Cardiac muscle cell (in vitro differentiated cells and primary cell): ENCODE measurements at regions not wholly inside any gene's neighbourhood (a gene's known extent, or its start where the extent isn't known, plus 50 kb on each side); places are given as distances from the start of the nearest gene placed in this dataset.
"Not testable (repeated sequence)": the region's sequence is repeated elsewhere in the genome, so short reads cannot be mapped to it uniquely, and the experiment has no call there.

Source experiments
- DNase-seq, 2 donors: peaks; one replicate each; pipeline versions ENCODE4 v3.0.0 to v3.0.0-alpha.2; 2010 to 2017; ENCODE audit warnings: low read depth in 1 of 2, low spot score in 1 of 2
- H3K27ac ChIP-seq: fragments of 200-600 bp; sonication (generic); 2 replicates; pipeline ENCODE4 v1.5.1; 2016
- H3K27me3 ChIP-seq: fragments of 200-600 bp; sonication (generic); 2 replicates; pipeline ENCODE4 v1.6.0; 2016; ENCODE audit warnings: control low read depth
- H3K36me3 ChIP-seq: fragments of 200-600 bp; sonication (generic); 2 replicates; pipeline ENCODE4 v1.5.1; 2016; ENCODE audit warnings: control low read depth
- H3K4me1 ChIP-seq: fragments of 200-600 bp; sonication (generic); 2 replicates; pipeline ENCODE4 v1.8.1; 2017; ENCODE audit warnings: low read depth, mild to moderate bottlenecking, mixed run types
- H3K4me3 ChIP-seq: fragments of 200-600 bp; sonication (generic); 2 replicates; pipeline ENCODE4 v1.5.1; 2016; ENCODE audit warnings: mild to moderate bottlenecking
- H3K9me3 ChIP-seq: fragments of 200-600 bp; sonication (generic); 2 replicates; pipeline ENCODE4 v1.5.1; 2017; ENCODE audit warnings: low read depth, mild to moderate bottlenecking, control low read depth
- CTCF ChIP-seq: IDR thresholded peaks from 2 replicates; pipeline ENCODE4 v1.5.1; 2012; ENCODE audit warnings: low read depth, mild to moderate bottlenecking, low read length

DNA sequence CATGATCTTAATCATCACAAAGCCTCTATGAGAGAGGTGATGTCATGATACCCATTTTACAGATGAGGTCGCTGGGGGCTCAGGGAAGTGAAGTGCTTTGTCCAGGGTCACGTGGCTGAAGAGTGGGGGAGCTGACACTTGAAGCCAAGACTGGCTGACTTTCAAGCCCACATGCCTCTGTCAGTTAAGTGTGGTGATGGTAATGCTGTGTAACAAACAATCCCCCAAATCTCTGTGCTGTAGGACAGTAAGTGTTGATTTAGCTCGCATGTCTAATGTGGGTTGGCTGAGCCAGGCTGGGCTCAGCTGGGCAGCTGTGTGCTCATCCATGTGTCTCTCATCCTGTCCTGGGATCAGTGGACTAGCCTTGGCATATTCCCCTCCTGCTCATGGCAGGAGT lies 87.1 kb upstream of the GRK3 start:
- no peaks in the 10 kb centered on the region for H3K9me3 ChIP-seq

DNA sequence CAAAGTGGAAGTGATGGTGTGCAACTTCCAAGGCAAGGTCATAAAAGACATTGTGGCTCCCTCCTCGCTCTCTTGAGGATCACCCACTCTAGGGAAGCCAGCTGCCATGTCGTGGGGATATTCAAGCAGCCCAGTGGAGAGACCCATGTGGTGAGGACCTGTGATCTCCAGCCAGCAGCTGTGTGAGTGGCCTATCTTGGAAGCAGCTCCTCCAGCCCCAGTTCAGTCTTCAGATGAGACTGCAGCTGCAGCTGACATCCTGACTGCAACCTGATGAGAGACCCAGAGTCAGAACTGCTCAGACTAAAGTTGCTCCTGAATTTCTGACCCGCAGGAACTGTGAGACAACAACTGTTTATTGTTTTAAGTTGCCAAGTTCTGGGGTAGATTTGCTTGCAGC lies 86.4 kb upstream of the GRK3 start:
- DNase-seq = no peak
- no peak overlapping the region for H3K4me3 ChIP-seq
- no peaks in the 10 kb centered on the region for H3K27me3 ChIP-seq
- no peak overlapping the region for H3K27ac ChIP-seq
- H3K36me3 ChIP-seq = peaks cover 2% of the 10 kb centered on the region
- H3K4me1 ChIP-seq = peaks cover 4% of the 10 kb centered on the region
- H3K9me3 ChIP-seq = no peaks in the 10 kb centered on the region
- TF ChIP-seq CTCF = no peak

More for the DNA sequence above, 87.1 kb upstream of the GRK3 start:
- no peak overlapping the region for H3K27ac ChIP-seq
- H3K36me3 ChIP-seq = peaks cover 2% of the 10 kb centered on the region
- DNase-seq = no peak
- no peak for TF ChIP-seq CTCF
- no peaks in the 10 kb centered on the region for H3K4me1 ChIP-seq
- no peaks in the 10 kb centered on the region for H3K27me3 ChIP-seq
- no peak overlapping the region for H3K4me3 ChIP-seq

DNA sequence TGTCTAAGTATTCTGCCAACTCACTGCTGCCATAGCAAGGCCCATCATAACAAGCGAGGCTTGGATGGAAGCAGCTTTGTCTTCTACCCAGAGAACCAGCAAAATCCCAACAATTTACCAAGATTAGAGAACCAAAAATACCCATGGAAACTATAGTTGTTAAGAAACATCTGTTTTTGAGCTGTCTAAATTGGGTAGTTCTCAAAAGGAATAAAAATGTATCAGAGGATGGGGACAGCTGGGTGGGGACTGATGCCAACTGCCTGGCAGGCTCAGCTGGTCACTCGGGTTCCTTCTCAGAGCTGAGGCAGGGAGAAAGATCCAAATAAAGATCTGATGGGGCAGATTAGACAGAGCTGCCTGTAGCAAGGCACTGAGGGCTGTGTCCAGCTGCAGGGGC lies 85.9 kb upstream of the GRK3 start:
- peaks cover 8% of the 10 kb centered on the region for H3K4me1 ChIP-seq
- H3K27ac ChIP-seq = no peak overlapping the region

GRCh38 chr22:25480868-25481267 lies 83.6 kb upstream of the GRK3 start:
- DNase-seq, H3K27ac ChIP-seq, H3K4me3 ChIP-seq, H3K36me3 ChIP-seq, H3K4me1 ChIP-seq, H3K9me3 ChIP-seq, H3K27me3 ChIP-seq: not testable (repeated sequence)

More for the DNA sequence above, 85.9 kb upstream of the GRK3 start:
- H3K27me3 ChIP-seq = no peaks in the 10 kb centered on the region
- H3K4me3 ChIP-seq = no peak overlapping the region
- no peaks in the 10 kb centered on the region for H3K9me3 ChIP-seq
- no peak for TF ChIP-seq CTCF
- peaks cover 2% of the 10 kb centered on the region for H3K36me3 ChIP-seq
- DNase-seq = no peak

DNA sequence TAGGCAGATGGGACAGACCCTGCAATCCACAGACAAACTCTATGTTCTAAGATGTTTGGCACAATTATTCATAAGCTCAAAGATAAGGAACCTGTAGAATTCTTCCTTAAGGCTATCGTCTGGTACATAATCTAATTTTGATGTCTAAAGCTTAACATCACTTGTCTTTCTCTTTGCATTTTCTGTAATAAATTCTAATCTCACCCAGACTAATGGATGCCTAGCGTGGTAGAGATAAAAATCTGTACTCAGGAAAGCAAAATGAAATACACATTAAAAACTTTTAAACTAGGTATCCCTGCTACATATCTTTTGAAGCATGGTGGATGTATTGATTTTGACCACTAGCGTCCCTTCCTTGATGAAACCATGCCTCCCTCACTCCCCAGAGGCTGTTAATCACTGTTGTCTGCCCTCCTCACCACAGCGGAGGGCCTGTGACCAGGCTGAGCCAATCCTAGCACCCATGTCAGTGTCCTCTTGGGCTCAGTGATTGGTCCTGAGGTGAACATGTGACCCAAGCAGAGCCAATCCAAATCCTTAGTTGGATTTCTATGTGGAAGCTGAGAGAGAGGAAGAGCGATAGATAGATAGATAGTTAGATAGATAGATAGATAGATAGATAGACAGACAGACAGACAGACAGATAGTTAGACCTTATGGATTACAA lies 82.2 kb upstream of the GRK3 start:
- no peak for TF ChIP-seq CTCF
- no peak overlapping the region for H3K4me3 ChIP-seq
- DNase-seq = no peak
- H3K27me3 ChIP-seq = no peaks in the 10 kb centered on the region
- no peak overlapping the region for H3K27ac ChIP-seq
- H3K36me3 ChIP-seq = peaks cover 2% of the 10 kb centered on the region
- no peaks in the 10 kb centered on the region for H3K9me3 ChIP-seq
- peaks cover 8% of the 10 kb centered on the region for H3K4me1 ChIP-seq

- no peak for TF ChIP-seq CTCF
- no peak for DNase-seq
- Histone ChIP-seq H3K27me3 (no peaks in the 10 kb centered on the region), H3K9me3 (no peaks in the 10 kb centered on the region), H3K36me3 (peaks cover 2% of the 10 kb centered on the region), H3K4me3 (no peak overlapping the region), H3K4me1 (peaks cover 13% of the 10 kb centered on the region), H3K27ac (peak overlapping the region; percentile 48)
Measured at GRCh38 chr22:25482868-25483639, 81.4 kb upstream of the GRK3 start.
